Gastrocnemius medialis (tissue), 4 donors: ENCODE measurements at regions not wholly inside any gene's neighbourhood (a gene's known extent, or its start where the extent isn't known, plus 50 kb on each side); places are given as distances from the start of the nearest gene placed in this dataset.

ENCODE experiments used
- CTCF ChIP-seq, 5 experiments: fragments of 450-650 bp in 3 of 5; fragments of 200-600 bp in 2 of 5; sonication (generic) in 2 of 5; IDR thresholded peaks in 4 of 5; conservative IDR thresholded peaks in 1 of 5; 1 replicate in 4 of 5; 2 replicates in 1 of 5; pipeline ENCODE4 v1.5.1; 2016 to 2019; ENCODE audit warnings: antibody characterized with exemption in 5 of 5, mild to moderate bottlenecking in 3 of 5, moderate library complexity in 3 of 5
- POLR2A ChIP-seq, 2 donors: fragments of 450-650 bp; IDR thresholded peaks; one replicate each; pipeline ENCODE4 v1.6.1; 2017; ENCODE audit warnings: antibody characterized with exemption in 2 of 2, mild to moderate bottlenecking in 2 of 2, moderate library complexity in 2 of 2

DNA sequence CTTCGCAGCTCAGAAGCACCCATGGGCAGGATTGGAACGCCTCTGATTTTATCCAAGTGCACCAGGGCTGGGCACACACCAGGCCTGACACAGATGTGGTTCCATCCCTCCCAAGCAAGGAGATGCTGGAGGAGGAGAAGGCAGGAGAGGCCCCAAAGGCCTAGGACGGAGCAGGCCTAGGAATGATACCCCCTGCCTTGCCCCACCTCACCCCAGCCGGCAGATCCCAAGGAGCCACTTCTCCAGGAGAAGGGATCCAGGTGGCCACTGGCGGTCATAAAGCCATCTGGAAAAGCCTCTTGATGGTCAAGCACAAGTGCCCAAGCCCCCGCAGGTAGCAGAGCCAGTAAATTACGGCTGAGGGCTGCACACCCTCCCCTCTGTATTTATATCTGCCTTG is 211.8 kb downstream of the TBC1D2B start:
- TF ChIP-seq CTCF (IDR thresholded peaks at IDR 0.05 in 4 of 5, conservative IDR thresholded peaks at IDR 0.05 in 1 of 5): no peak
- TF ChIP-seq POLR2A (IDR thresholded peaks at IDR 0.05): no peak
